ENCODE measurements at regions not wholly inside any gene's neighbourhood (a gene's known extent, or its start where the extent isn't known, plus 50 kb on each side); places are given as distances from the start of the nearest gene placed in this dataset.

GRCh38 chr6:40075056-40075590 is 140.9 kb upstream of the MOCS1 start:
- H3K4me1 ChIP-seq (ENCODE audit: control insufficient read depth, insufficient read depth, low read length): no peaks in the 10 kb centered on the region
- no peak overlapping the region for H3K4me3 ChIP-seq (ENCODE audit: low read depth, low read length)
- H3K9me3 ChIP-seq (ENCODE audit: control insufficient read depth, insufficient read depth, low read length): no peaks in the 10 kb centered on the region
- no peak overlapping the region for H3K9ac ChIP-seq (ENCODE audit: low read depth, low read length)
- H3K36me3 ChIP-seq (ENCODE audit: control insufficient read depth, insufficient read depth, low read length): no peaks in the 10 kb centered on the region
- no peak overlapping the region for H3K27ac ChIP-seq (ENCODE audit: low read depth, low read length)
- H3K27me3 ChIP-seq (ENCODE audit: control insufficient read depth, insufficient read depth, low read length): no peaks in the 10 kb centered on the region

- Histone ChIP-seq H3K27me3 (ENCODE audit: control insufficient read depth, insufficient read depth, low read length) (no peaks in the 10 kb centered on the region), H3K9ac (ENCODE audit: low read depth, low read length) (no peak overlapping the region), H3K9me3 (ENCODE audit: control insufficient read depth, insufficient read depth, low read length) (no peaks in the 10 kb centered on the region), H3K27ac (ENCODE audit: low read depth, low read length) (no peak overlapping the region), H3K36me3 (ENCODE audit: control insufficient read depth, insufficient read depth, low read length) (no peaks in the 10 kb centered on the region), H3K4me1 (ENCODE audit: control insufficient read depth, insufficient read depth, low read length) (no peaks in the 10 kb centered on the region), H3K4me3 (ENCODE audit: low read depth, low read length) (no peak overlapping the region)
Measured at GRCh38 chr6:40074306-40075055, 140.2 kb upstream of the MOCS1 start.

GRCh38 chr6:40066372-40066771 is 132.1 kb upstream of the MOCS1 start:
- Histone ChIP-seq H3K4me1 (ENCODE audit: control insufficient read depth, insufficient read depth, low read length) (no peaks in the 10 kb centered on the region), H3K36me3 (ENCODE audit: control insufficient read depth, insufficient read depth, low read length) (no peaks in the 10 kb centered on the region), H3K4me3 (ENCODE audit: low read depth, low read length) (no peak overlapping the region), H3K27ac (ENCODE audit: low read depth, low read length) (no peak overlapping the region), H3K9ac (ENCODE audit: low read depth, low read length) (no peak overlapping the region), H3K9me3 (ENCODE audit: control insufficient read depth, insufficient read depth, low read length) (peaks cover 18% of the 10 kb centered on the region), H3K27me3 (ENCODE audit: control insufficient read depth, insufficient read depth, low read length) (no peaks in the 10 kb centered on the region)

DNA sequence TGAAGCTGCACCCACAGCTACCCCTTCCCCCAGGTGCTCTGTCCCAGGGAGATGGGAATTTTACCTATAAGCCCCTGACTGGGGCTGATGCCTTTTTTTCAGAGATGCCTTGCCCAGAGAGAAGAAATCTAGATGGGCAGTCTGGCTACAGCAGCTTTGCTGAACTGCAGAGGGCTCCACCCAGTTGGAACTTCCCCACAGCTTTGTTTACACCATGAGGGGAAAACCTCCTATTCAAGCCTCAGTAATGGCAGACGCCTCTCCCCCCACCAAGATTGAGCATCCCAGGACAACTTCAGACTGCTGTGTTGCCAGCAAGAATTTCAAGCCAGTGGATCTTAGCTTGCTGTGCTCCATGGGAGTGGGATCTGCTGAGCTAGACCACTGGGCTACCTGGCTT is 122.6 kb upstream of the MOCS1 start:
- H3K9ac ChIP-seq (ENCODE audit: low read depth, low read length): no peak overlapping the region
- no peaks in the 10 kb centered on the region for H3K36me3 ChIP-seq (ENCODE audit: control insufficient read depth, insufficient read depth, low read length)
- H3K4me3 ChIP-seq (ENCODE audit: low read depth, low read length): no peak overlapping the region
- H3K27me3 ChIP-seq (ENCODE audit: control insufficient read depth, insufficient read depth, low read length): no peaks in the 10 kb centered on the region
- no peaks in the 10 kb centered on the region for H3K9me3 ChIP-seq (ENCODE audit: control insufficient read depth, insufficient read depth, low read length)
- H3K27ac ChIP-seq (ENCODE audit: low read depth, low read length): no peak overlapping the region
- no peaks in the 10 kb centered on the region for H3K4me1 ChIP-seq (ENCODE audit: control insufficient read depth, insufficient read depth, low read length)

GRCh38 chr6:40054602-40055001 is 120.3 kb upstream of the MOCS1 start:
- peaks cover 7% of the 10 kb centered on the region for H3K9me3 ChIP-seq (ENCODE audit: control insufficient read depth, insufficient read depth, low read length)
- no peak overlapping the region for H3K27ac ChIP-seq (ENCODE audit: low read depth, low read length)
- no peak overlapping the region for H3K4me3 ChIP-seq (ENCODE audit: low read depth, low read length)
- no peaks in the 10 kb centered on the region for H3K36me3 ChIP-seq (ENCODE audit: control insufficient read depth, insufficient read depth, low read length)
- no peaks in the 10 kb centered on the region for H3K27me3 ChIP-seq (ENCODE audit: control insufficient read depth, insufficient read depth, low read length)
- no peaks in the 10 kb centered on the region for H3K4me1 ChIP-seq (ENCODE audit: control insufficient read depth, insufficient read depth, low read length)
- H3K9ac ChIP-seq (ENCODE audit: low read depth, low read length): no peak overlapping the region

- H3K4me3 ChIP-seq (ENCODE audit: low read depth, low read length): no peak overlapping the region
- no peak overlapping the region for H3K9ac ChIP-seq (ENCODE audit: low read depth, low read length)
- H3K36me3 ChIP-seq (ENCODE audit: control insufficient read depth, insufficient read depth, low read length): no peaks in the 10 kb centered on the region
- H3K4me1 ChIP-seq (ENCODE audit: control insufficient read depth, insufficient read depth, low read length): no peaks in the 10 kb centered on the region
- no peak overlapping the region for H3K27ac ChIP-seq (ENCODE audit: low read depth, low read length)
- no peaks in the 10 kb centered on the region for H3K27me3 ChIP-seq (ENCODE audit: control insufficient read depth, insufficient read depth, low read length)
- H3K9me3 ChIP-seq (ENCODE audit: control insufficient read depth, insufficient read depth, low read length): peaks cover 7% of the 10 kb centered on the region
Measured at GRCh38 chr6:40054186-40054585, 119.9 kb upstream of the MOCS1 start.

DNA sequence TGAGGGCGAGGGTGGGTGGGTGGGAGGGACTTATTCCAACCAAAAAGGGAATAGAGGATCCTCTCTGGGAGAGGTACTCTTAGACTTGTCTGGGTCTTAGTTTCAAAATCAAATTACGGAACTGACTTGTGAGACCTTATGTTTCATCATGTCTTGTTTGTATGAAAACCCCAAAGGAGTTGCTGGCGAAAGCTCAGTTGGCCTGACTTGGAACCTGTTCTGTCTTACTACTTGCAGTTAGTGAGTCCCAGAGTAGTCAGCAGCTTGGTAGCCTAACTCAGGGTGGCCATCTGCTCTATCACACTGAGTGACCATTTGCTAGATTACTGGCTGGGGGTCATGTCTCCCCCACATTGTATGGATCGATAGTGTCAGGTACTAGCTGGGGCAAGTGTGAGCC is 114.9 kb upstream of the MOCS1 start:
- Histone ChIP-seq H3K36me3 (ENCODE audit: control insufficient read depth, insufficient read depth, low read length) (no peaks in the 10 kb centered on the region), H3K27ac (ENCODE audit: low read depth, low read length) (no peak overlapping the region), H3K27me3 (ENCODE audit: control insufficient read depth, insufficient read depth, low read length) (no peaks in the 10 kb centered on the region), H3K4me3 (ENCODE audit: low read depth, low read length) (no peak overlapping the region), H3K9ac (ENCODE audit: low read depth, low read length) (no peak overlapping the region), H3K9me3 (ENCODE audit: control insufficient read depth, insufficient read depth, low read length) (peaks cover 7% of the 10 kb centered on the region), H3K4me1 (ENCODE audit: control insufficient read depth, insufficient read depth, low read length) (no peaks in the 10 kb centered on the region)

GRCh38 chr6:40044196-40044595 is 109.9 kb upstream of the MOCS1 start:
- Histone ChIP-seq H3K27me3 (ENCODE audit: control insufficient read depth, insufficient read depth, low read length) (no peaks in the 10 kb centered on the region), H3K4me1 (ENCODE audit: control insufficient read depth, insufficient read depth, low read length) (peaks cover 7% of the 10 kb centered on the region; the same call in 1 of the 2 replicates), H3K36me3 (ENCODE audit: control insufficient read depth, insufficient read depth, low read length) (no peaks in the 10 kb centered on the region), H3K9me3 (ENCODE audit: control insufficient read depth, insufficient read depth, low read length) (peaks cover 12% of the 10 kb centered on the region; the same call in 1 of the 2 replicates), H3K27ac (ENCODE audit: low read depth, low read length) (no peak overlapping the region), H3K9ac (ENCODE audit: low read depth, low read length) (no peak overlapping the region), H3K4me3 (ENCODE audit: low read depth, low read length) (no peak overlapping the region)

- no peaks in the 10 kb centered on the region for H3K36me3 ChIP-seq (ENCODE audit: control insufficient read depth, insufficient read depth, low read length)
- H3K27ac ChIP-seq (ENCODE audit: low read depth, low read length): no peak overlapping the region
- no peak overlapping the region for H3K9ac ChIP-seq (ENCODE audit: low read depth, low read length)
- H3K4me1 ChIP-seq (ENCODE audit: control insufficient read depth, insufficient read depth, low read length): peaks cover 7% of the 10 kb centered on the region; the same call in 1 of the 2 replicates
- no peaks in the 10 kb centered on the region for H3K27me3 ChIP-seq (ENCODE audit: control insufficient read depth, insufficient read depth, low read length)
- H3K9me3 ChIP-seq (ENCODE audit: control insufficient read depth, insufficient read depth, low read length): peaks cover 12% of the 10 kb centered on the region; the same call in 1 of the 2 replicates
- H3K4me3 ChIP-seq (ENCODE audit: low read depth, low read length): no peak overlapping the region
Measured at GRCh38 chr6:40042232-40042631, 108.0 kb upstream of the MOCS1 start.

DNA sequence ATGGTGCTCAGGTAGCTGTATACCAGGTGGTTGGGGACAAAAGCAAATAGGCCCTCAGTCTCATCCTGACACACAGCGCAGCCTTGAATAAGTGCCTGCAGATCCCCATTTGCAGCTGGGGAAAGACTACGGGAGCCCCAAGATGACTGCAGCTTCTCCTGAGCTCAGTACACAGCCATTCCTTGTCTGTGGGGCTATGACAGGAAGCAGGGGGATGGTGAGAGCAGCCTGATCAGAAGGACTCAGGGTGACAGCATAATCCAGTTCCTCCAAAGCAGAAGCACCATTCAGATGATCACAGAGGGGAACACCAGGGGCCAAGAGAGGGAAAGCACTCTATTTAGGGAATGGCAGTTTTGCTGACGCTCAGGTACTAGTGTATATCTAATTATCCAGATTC is 104.8 kb upstream of the MOCS1 start:
- Histone ChIP-seq H3K27ac (ENCODE audit: low read depth, low read length) (no peak overlapping the region), H3K9me3 (ENCODE audit: control insufficient read depth, insufficient read depth, low read length) (peaks cover 12% of the 10 kb centered on the region; the same call in 1 of the 2 replicates), H3K4me3 (ENCODE audit: low read depth, low read length) (no peak overlapping the region), H3K4me1 (ENCODE audit: control insufficient read depth, insufficient read depth, low read length) (peaks cover 7% of the 10 kb centered on the region; the same call in 1 of the 2 replicates), H3K27me3 (ENCODE audit: control insufficient read depth, insufficient read depth, low read length) (no peaks in the 10 kb centered on the region), H3K9ac (ENCODE audit: low read depth, low read length) (no peak overlapping the region), H3K36me3 (ENCODE audit: control insufficient read depth, insufficient read depth, low read length) (no peaks in the 10 kb centered on the region)

DNA sequence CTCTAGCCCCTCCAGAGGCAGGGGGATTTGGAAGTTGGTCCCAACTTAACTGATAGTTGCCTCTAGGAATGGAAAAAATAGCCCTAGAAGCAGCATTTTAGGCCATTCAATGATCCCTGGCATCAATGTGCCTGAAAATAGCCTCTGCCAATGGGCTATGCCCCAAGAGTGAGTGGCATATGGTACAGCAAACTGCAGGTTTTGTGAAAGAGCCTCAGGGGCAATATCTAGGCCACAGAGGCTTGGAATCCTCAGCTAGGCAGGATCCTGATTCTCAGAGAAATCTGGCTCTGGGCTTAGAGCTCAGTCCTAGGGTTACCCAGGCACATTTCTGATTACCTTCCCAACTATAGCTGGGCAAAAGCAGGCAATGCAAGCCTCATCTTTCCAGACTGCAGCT is 104.4 kb upstream of the MOCS1 start:
- H3K27me3 ChIP-seq (ENCODE audit: control insufficient read depth, insufficient read depth, low read length): no peaks in the 10 kb centered on the region
- no peaks in the 10 kb centered on the region for H3K36me3 ChIP-seq (ENCODE audit: control insufficient read depth, insufficient read depth, low read length)
- no peak overlapping the region for H3K4me3 ChIP-seq (ENCODE audit: low read depth, low read length)
- H3K4me1 ChIP-seq (ENCODE audit: control insufficient read depth, insufficient read depth, low read length): peaks cover 7% of the 10 kb centered on the region; the same call in 1 of the 2 replicates
- H3K9ac ChIP-seq (ENCODE audit: low read depth, low read length): no peak overlapping the region
- H3K27ac ChIP-seq (ENCODE audit: low read depth, low read length): no peak overlapping the region
- H3K9me3 ChIP-seq (ENCODE audit: control insufficient read depth, insufficient read depth, low read length): peaks cover 12% of the 10 kb centered on the region; the same call in 1 of the 2 replicates
